OCI-LY7 (cell line): ENCODE measurements at regions not wholly inside any gene's neighbourhood (a gene's known extent, or its start where the extent isn't known, plus 50 kb on each side); places are given as distances from the start of the nearest gene placed in this dataset.

ENCODE experiments used
- EZH2phosphoT487 ChIP-seq: fragments of 200-600 bp; sonication (generic); IDR thresholded peaks from 2 replicates; pipeline ENCODE4 v1.6.1; 2018; ENCODE audit warnings: low read depth, borderline replicate concordance, mild to moderate bottlenecking, mixed run types, antibody characterized with exemption, low read length, moderate library complexity, mixed read lengths
- TF ChIP-seq, protein P1 (sequence below): fragments of 200-600 bp; sonication (generic); conservative IDR thresholded peaks from 2 replicates; pipeline ENCODE4 v1.5.1; 2014; ENCODE audit warnings: mild to moderate bottlenecking, antibody characterized with exemption, low read length, moderate library complexity, mixed read lengths

DNA sequence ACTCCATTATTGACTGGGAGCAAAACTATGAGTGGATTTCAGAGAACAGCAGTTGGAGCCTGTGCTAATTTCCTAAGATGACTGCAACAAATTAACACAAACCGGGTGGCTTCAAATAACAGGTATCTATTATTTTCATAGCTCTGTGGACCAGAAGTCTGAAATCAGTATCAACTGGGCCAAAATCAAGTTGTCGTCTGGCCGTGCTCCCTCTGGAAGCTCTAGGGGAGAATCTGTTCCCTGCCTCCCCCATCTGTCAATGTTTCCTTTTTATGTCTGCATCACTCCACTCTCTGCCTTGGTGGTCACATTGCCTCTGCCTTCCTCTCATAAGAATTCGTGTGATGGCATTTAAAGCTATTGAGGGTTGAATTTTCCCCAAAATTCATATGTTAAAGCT is 269.8 kb downstream of the TMX3 start:
- TF ChIP-seq, protein P1, sequence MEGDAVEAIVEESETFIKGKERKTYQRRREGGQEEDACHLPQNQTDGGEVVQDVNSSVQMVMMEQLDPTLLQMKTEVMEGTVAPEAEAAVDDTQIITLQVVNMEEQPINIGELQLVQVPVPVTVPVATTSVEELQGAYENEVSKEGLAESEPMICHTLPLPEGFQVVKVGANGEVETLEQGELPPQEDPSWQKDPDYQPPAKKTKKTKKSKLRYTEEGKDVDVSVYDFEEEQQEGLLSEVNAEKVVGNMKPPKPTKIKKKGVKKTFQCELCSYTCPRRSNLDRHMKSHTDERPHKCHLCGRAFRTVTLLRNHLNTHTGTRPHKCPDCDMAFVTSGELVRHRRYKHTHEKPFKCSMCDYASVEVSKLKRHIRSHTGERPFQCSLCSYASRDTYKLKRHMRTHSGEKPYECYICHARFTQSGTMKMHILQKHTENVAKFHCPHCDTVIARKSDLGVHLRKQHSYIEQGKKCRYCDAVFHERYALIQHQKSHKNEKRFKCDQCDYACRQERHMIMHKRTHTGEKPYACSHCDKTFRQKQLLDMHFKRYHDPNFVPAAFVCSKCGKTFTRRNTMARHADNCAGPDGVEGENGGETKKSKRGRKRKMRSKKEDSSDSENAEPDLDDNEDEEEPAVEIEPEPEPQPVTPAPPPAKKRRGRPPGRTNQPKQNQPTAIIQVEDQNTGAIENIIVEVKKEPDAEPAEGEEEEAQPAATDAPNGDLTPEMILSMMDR, result no peak
- TF ChIP-seq EZH2phosphoT487, result no peak
